Mononuclear cell (primary cell): ENCODE measurements at regions not wholly inside any gene's neighbourhood (a gene's known extent, or its start where the extent isn't known, plus 50 kb on each side); places are given as distances from the start of the nearest gene placed in this dataset.

Source experiments
- H3K27me3 ChIP-seq: 2 replicates; pipeline ENCODE4 v1.6.0; 2011; ENCODE audit warnings: low read length, control low read depth; ENCODE audit not compliant: insufficient read depth
- H3K4me1 ChIP-seq: 2 replicates; pipeline ENCODE4 v1.5.1; 2011; ENCODE audit warnings: mild to moderate bottlenecking, low read length, control low read depth; ENCODE audit not compliant: insufficient read depth
- H3K4me3 ChIP-seq: 2 replicates; pipeline ENCODE4 v1.5.1; 2011; ENCODE audit warnings: mild to moderate bottlenecking, low read length, moderate library complexity
- H3K9me3 ChIP-seq: 2 replicates; pipeline ENCODE4 v1.5.1; 2011; ENCODE audit warnings: low read depth, mild to moderate bottlenecking, control low read depth, low read length

GRCh38 chr12:127688906-127689428 lies 578.0 kb upstream of the TMEM132C start:
- no peak overlapping the region for H3K4me3 ChIP-seq
- H3K27me3 ChIP-seq: no peaks in the 10 kb centered on the region
- no peaks in the 10 kb centered on the region for H3K9me3 ChIP-seq
- no peaks in the 10 kb centered on the region for H3K4me1 ChIP-seq

DNA sequence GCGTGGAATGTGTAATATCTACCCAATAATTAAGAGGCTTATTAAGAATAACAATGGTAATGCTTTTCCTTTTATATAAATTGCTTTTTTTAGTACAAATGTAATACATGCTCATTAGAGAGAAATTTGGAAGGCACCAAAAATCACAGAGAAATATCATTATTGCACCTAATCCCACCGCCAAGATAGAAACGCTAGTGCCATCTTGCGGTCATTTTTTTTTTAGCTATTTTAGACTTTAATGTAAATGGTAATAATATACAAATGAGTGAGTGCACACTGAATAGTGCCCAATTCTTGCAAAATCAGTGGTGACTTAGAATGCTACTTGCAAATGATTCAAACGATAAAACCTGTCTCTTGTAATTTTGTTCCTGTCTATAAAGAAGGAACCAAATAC lies 576.8 kb upstream of the TMEM132C start:
- Histone ChIP-seq H3K27me3 (no peaks in the 10 kb centered on the region), H3K4me3 (no peak overlapping the region), H3K9me3 (no peaks in the 10 kb centered on the region), H3K4me1 (no peaks in the 10 kb centered on the region)

DNA sequence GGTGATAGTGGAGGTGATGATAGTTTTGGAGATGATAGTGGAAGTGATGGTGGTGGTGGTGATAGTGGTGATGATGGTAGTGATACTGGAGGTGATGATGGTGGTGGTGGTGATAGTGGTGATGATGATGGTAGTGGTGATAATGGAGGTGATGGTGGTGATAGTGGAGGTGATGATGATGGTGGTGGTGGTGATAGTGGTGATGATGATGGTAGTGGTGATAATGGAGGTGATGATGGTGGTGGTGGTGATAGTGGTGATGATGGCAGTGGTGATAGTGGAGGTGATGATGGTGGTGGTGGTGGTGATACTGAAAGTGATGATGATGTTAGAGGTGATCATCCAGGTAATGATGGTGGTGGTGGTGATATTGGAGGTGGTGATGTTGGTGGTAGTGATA lies 570.0 kb upstream of the TMEM132C start:
- H3K27me3 ChIP-seq: no peaks in the 10 kb centered on the region
- H3K4me3 ChIP-seq: no peak overlapping the region
- H3K4me1 ChIP-seq: no peaks in the 10 kb centered on the region
- H3K9me3 ChIP-seq: no peaks in the 10 kb centered on the region

- Histone ChIP-seq H3K4me1 (no peaks in the 10 kb centered on the region), H3K4me3 (no peak overlapping the region), H3K27me3 (no peaks in the 10 kb centered on the region), H3K9me3 (no peaks in the 10 kb centered on the region)
Measured at GRCh38 chr12:127703026-127703425, 563.9 kb upstream of the TMEM132C start.

DNA sequence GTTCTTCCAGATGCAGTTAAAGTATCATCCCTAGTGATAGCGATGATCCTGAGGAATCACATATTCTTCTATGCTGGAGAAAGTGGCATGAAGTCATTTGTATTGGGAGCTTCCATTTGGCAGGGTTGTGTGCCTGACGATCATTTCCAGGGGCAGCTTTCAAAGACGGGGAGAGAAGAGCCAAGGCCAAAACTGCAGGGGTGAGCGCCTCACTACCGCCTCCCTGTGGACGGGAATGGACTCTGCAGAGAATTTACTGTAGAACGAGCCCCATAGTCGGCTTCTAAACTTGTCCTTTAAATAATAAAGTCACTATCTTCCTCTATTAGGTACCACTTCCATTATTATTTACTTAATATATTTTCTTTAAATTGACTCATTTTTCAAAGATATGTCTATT lies 555.9 kb upstream of the TMEM132C start:
- H3K4me3 ChIP-seq: no peak overlapping the region
- H3K27me3 ChIP-seq: no peaks in the 10 kb centered on the region
- no peaks in the 10 kb centered on the region for H3K9me3 ChIP-seq
- no peaks in the 10 kb centered on the region for H3K4me1 ChIP-seq

- H3K4me1 ChIP-seq: no peaks in the 10 kb centered on the region
- H3K9me3 ChIP-seq: no peaks in the 10 kb centered on the region
- no peak overlapping the region for H3K4me3 ChIP-seq
- H3K27me3 ChIP-seq: no peaks in the 10 kb centered on the region
Measured at GRCh38 chr12:127712561-127712960, 554.4 kb upstream of the TMEM132C start.

GRCh38 chr12:127716166-127716565 lies 550.8 kb upstream of the TMEM132C start:
- no peaks in the 10 kb centered on the region for H3K4me1 ChIP-seq
- H3K9me3 ChIP-seq: no peaks in the 10 kb centered on the region
- H3K27me3 ChIP-seq: no peaks in the 10 kb centered on the region
- H3K4me3 ChIP-seq: no peak overlapping the region

DNA sequence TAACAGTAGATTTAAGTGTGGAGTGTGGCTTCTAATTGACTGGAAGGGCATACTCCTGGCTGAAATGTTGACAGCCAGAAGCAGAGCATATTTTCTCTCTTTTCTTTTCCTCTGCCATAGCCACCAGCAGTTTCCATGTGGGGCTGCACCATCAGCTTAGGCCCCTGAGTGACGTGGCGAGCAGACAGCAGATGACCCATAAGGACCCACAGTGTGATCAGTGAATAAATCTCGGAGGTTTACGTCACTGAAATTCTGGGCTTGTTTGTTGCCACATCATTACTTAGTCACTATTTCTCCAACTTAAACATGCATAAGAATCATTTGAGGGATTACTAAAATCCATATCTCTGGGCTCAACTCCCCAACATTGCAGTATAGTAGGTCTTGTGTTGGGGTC lies 549.7 kb upstream of the TMEM132C start:
- Histone ChIP-seq H3K9me3 (no peaks in the 10 kb centered on the region), H3K4me3 (no peak overlapping the region), H3K27me3 (no peaks in the 10 kb centered on the region), H3K4me1 (no peaks in the 10 kb centered on the region)

GRCh38 chr12:127720334-127720733 lies 546.6 kb upstream of the TMEM132C start:
- no peaks in the 10 kb centered on the region for H3K9me3 ChIP-seq
- no peak overlapping the region for H3K4me3 ChIP-seq

GRCh38 chr12:127722611-127723010 lies 544.4 kb upstream of the TMEM132C start:
- H3K27me3 ChIP-seq: no peaks in the 10 kb centered on the region
- no peaks in the 10 kb centered on the region for H3K9me3 ChIP-seq
- H3K4me1 ChIP-seq: no peaks in the 10 kb centered on the region
- no peak overlapping the region for H3K4me3 ChIP-seq

More at GRCh38 chr12:127720334-127720733, 546.6 kb upstream of the TMEM132C start:
- Histone ChIP-seq H3K27me3 (no peaks in the 10 kb centered on the region), H3K4me1 (no peaks in the 10 kb centered on the region)

DNA sequence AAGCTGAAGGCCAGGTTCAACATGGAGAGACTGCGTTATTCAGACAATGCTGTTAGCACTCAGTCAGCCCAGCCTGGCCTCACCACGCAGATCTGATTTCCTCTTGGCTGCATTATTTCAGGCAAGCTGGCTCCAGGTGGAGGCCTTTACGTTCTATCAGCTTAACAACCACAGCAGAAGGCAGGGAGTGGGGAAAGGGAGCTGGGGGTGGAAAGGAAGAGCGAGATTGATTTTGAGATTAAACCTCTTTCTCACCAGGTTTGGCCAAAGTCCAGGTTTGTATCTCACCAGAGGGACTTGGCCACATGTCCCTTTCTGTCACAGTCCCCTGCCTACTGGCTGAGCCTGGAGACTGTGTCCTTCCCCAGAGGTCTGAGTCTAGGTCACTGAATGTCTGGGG lies 543.7 kb upstream of the TMEM132C start:
- no peaks in the 10 kb centered on the region for H3K9me3 ChIP-seq
- no peaks in the 10 kb centered on the region for H3K4me1 ChIP-seq
- no peak overlapping the region for H3K4me3 ChIP-seq
- H3K27me3 ChIP-seq: no peaks in the 10 kb centered on the region

DNA sequence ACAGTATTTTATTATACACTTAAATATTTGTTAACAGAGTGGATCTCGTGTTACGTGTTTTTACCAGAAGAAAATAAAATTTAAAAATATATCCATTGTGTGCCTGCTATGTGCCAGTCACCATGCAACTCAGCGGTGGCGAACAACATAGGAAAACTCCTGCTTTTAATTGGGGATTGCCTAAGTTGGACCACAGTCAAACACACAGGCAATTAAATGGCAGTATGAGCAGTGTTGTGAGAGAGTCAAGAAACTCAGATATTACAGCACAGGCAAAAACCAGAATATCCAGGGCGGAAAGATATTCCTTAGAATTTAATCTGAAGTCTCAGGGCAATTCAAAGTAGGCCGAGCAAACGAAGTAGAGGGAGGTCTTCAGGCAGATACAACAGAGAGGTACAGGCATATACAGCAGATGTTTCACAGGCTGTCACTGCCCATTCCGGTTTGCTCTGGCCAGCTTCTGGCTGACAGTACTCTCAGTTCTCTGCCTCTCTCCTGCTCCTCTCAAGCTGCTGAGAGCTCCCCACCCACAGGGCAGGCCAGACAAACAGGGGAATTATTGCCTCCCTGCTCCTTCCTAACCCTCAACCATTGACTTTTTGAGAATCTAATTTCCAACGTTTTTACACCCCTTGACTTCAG lies 540.2 kb upstream of the TMEM132C start:
- H3K27me3 ChIP-seq: no peaks in the 10 kb centered on the region
- H3K4me1 ChIP-seq: no peaks in the 10 kb centered on the region
- no peaks in the 10 kb centered on the region for H3K9me3 ChIP-seq
- no peak overlapping the region for H3K4me3 ChIP-seq

DNA sequence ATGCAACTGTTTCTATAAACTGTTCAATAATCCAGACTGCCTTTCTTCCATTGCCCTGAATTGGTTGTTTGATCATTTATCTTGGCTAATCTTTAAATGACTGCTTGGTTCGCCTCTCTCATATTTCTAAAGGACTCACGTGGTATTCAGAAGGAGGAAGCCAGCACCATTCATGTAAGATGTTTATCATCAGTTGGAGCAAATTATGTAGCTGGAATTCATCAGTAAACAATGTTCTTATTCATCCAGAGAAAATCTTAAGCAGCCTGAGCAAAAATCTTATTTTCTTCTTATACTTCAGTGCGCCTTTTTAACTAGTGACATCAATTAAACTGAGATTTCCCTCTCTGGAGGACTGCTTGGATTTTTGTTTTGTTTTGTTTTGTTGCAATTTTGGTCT lies 538.7 kb upstream of the TMEM132C start:
- H3K27me3 ChIP-seq: no peaks in the 10 kb centered on the region
- no peaks in the 10 kb centered on the region for H3K4me1 ChIP-seq
- no peak overlapping the region for H3K4me3 ChIP-seq
- H3K9me3 ChIP-seq: no peaks in the 10 kb centered on the region

GRCh38 chr12:127728729-127729128 lies 538.2 kb upstream of the TMEM132C start:
- Histone ChIP-seq H3K4me3 (no peak overlapping the region), H3K27me3 (no peaks in the 10 kb centered on the region), H3K9me3 (no peaks in the 10 kb centered on the region), H3K4me1 (no peaks in the 10 kb centered on the region)

GRCh38 chr12:127729381-127729780 lies 537.6 kb upstream of the TMEM132C start:
- Histone ChIP-seq H3K4me3 (no peak overlapping the region), H3K9me3 (no peaks in the 10 kb centered on the region), H3K4me1 (no peaks in the 10 kb centered on the region), H3K27me3 (no peaks in the 10 kb centered on the region)

- Histone ChIP-seq H3K9me3 (no peaks in the 10 kb centered on the region), H3K27me3 (no peaks in the 10 kb centered on the region), H3K4me3 (no peak overlapping the region), H3K4me1 (no peaks in the 10 kb centered on the region)
Measured at GRCh38 chr12:127731657-127732056, 535.3 kb upstream of the TMEM132C start.
